ENCODE measurements at regions not wholly inside any gene's neighbourhood (a gene's known extent, or its start where the extent isn't known, plus 50 kb on each side); places are given as distances from the start of the nearest gene placed in this dataset.

- H3K4me3 ChIP-seq: no peak overlapping the region
- ChIA-PET POLR2A (no interaction called here), CTCF (ENCODE audit: low intra/inter-chr PET ratio) (no interaction called here)
- DNase-seq (ENCODE audit: extremely low read depth in 1 of 4, low spot score in 3 of 4): no peak
- no peak overlapping the region for H2AFZ ChIP-seq (ENCODE audit: low read depth, low read length)
- ATAC-seq: no peak
- no peaks in the 10 kb centered on the region for H3K79me2 ChIP-seq (ENCODE audit: control insufficient read depth, insufficient read depth, low read length)
- no peak overlapping the region for H3K27ac ChIP-seq (ENCODE audit: extremely low read depth, low read depth, low read length)
- in situ Hi-C loops (cut with MboI) (no loop called here), intact Hi-C loops (cut with micrococcal nuclease) (loop anchor here (2.0 to 10.0 kb wide), 3 partner anchors 273 to 445 kb away; no protein-coding TSS in a partner anchor)
- TF ChIP-seq CREB5 (CRISPR knock-in tag; IDR thresholded peaks at IDR 0.05) (no peak), ZNF589 (CRISPR knock-in tag; IDR thresholded peaks at IDR 0.05; ENCODE audit: low read depth) (no peak), ZNF24 (IDR thresholded peaks at IDR 0.05) (no peak), ETV6 (IDR thresholded peaks at IDR 0.05; ENCODE audit: borderline replicate concordance in 1 of 2, low read depth in 2 of 2, low read length in 1 of 2) (no peak), ETV6 (CRISPR knock-in tag; IDR thresholded peaks at IDR 0.05; ENCODE audit: borderline replicate concordance) (no peak), SMC3 (conservative IDR thresholded peaks at IDR 0.05; ENCODE audit: insufficient read depth, low read depth, low read length) (no peak)
- TF ChIP-seq, protein P1, sequence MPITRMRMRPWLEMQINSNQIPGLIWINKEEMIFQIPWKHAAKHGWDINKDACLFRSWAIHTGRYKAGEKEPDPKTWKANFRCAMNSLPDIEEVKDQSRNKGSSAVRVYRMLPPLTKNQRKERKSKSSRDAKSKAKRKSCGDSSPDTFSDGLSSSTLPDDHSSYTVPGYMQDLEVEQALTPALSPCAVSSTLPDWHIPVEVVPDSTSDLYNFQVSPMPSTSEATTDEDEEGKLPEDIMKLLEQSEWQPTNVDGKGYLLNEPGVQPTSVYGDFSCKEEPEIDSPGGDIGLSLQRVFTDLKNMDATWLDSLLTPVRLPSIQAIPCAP (CRISPR knock-in tag; IDR thresholded peaks at IDR 0.05; ENCODE audit: borderline replicate concordance): no peak
- no peak overlapping the region for H3K4me2 ChIP-seq (ENCODE audit: insufficient read depth, low read length)
- H3K9me3 ChIP-seq (replicated peaks; ENCODE audit: control insufficient read depth, insufficient read depth, low read depth, low read length): no peaks in the 10 kb centered on the region
- no peak overlapping the region for H3K9ac ChIP-seq (ENCODE audit: insufficient read depth in 1 of 2, low read depth in 2 of 2, low read length in 2 of 2)
- no peaks in the 10 kb centered on the region for H4K20me1 ChIP-seq (replicated peaks; ENCODE audit: control insufficient read depth, insufficient read depth, low read length)
- no peaks in the 10 kb centered on the region for H3K27me3 ChIP-seq (ENCODE audit: control insufficient read depth in 2 of 2, insufficient read depth in 2 of 2, low read length in 2 of 2)
- no TSS peak for BruUV-seq (replicated peaks)
- no peaks in the 10 kb centered on the region for H3K9me1 ChIP-seq (ENCODE audit: control insufficient read depth, insufficient read depth, low read length)
- peaks cover 10 to 26% of the 10 kb centered on the region in 2 experiments for H3K4me1 ChIP-seq (replicated peaks in 1 of 2; ENCODE audit: control insufficient read depth in 2 of 2, insufficient read depth in 2 of 2, low read length in 2 of 2)
- H3K36me3 ChIP-seq (ENCODE audit: control insufficient read depth, insufficient read depth, low read length): no peaks in the 10 kb centered on the region
- WGBS (ENCODE audit: insufficient coverage, low coverage, missing lambda C conversion rate): 29% methylated on average over 10 of the region's 34 CpGs
- FAIRE-seq: no peak
These were observed 277.6 kb downstream of the BCOR start for GRCh38 chrX:39819921-39820849.
